CD4-positive, alpha-beta memory T cell (primary cell): ENCODE measurements at regions not wholly inside any gene's neighbourhood (a gene's known extent, or its start where the extent isn't known, plus 50 kb on each side); places are given as distances from the start of the nearest gene placed in this dataset.

Experiments used
- CTCF ChIA-PET: fragments of 350-600 bp; sonication (Branson Sonifier 250); formaldehyde crosslinking; loops from one replicate; lab custom pipeline; 2021; ENCODE audit warnings: inconsistent platforms; ENCODE audit not compliant: partially characterized antibody; lab: Charles Lee
- POLR2A ChIA-PET: fragments of 350-600 bp; sonication (Branson Sonifier 250); formaldehyde crosslinking; loops from one replicate; lab custom pipeline; 2021; ENCODE audit not compliant: partially characterized antibody; lab: Charles Lee
- DNase-seq, 5 donors: peaks; one replicate each; pipeline versions ENCODE4 v3.0.0 to v3.0.0-alpha.2; 2020 to 2022; ENCODE audit warnings: mixed read lengths in 1 of 5
- H3K27ac ChIP-seq: one replicate; pipeline ENCODE4 v1.7.0; 2013; ENCODE audit warnings: low read depth, low read length
- H3K27me3 ChIP-seq: 2 replicates; pipeline ENCODE4 v1.7.0; 2013; ENCODE audit warnings: mild to moderate bottlenecking, low read length, moderate library complexity; ENCODE audit not compliant: insufficient read depth
- H3K36me3 ChIP-seq: 2 replicates; pipeline ENCODE4 v1.7.0; 2013; ENCODE audit warnings: mild to moderate bottlenecking, low read length, moderate library complexity; ENCODE audit not compliant: insufficient read depth
- H3K4me1 ChIP-seq: 2 replicates; pipeline ENCODE4 v1.7.0; 2013; ENCODE audit warnings: mild to moderate bottlenecking, low read length, moderate library complexity; ENCODE audit not compliant: insufficient read depth
- H3K4me3 ChIP-seq, 2 donors: one replicate each; pipeline ENCODE4 v1.7.0; 2013; ENCODE audit warnings: low read length in 2 of 2, mild to moderate bottlenecking in 1 of 2
- H3K9me3 ChIP-seq, 2 donors: one replicate each; pipeline ENCODE4 v1.7.0; 2013; ENCODE audit warnings: low read length in 2 of 2, control low read depth in 1 of 2; ENCODE audit not compliant: control insufficient read depth in 1 of 2
- H3K27ac Mint-ChIP-seq, 7 donors: one replicate each; pipeline ENCODE4 v1.8.0; 2020 to 2021; ENCODE audit warnings: mixed read lengths in 7 of 7, mild to moderate bottlenecking in 6 of 7, inconsistent platforms in 3 of 7, moderate library complexity in 3 of 7
- H3K27me3 Mint-ChIP-seq, 2 donors: one replicate each; pipeline ENCODE4 v1.8.0; 2020 to 2021; ENCODE audit warnings: mixed read lengths in 2 of 2
- H3K36me3 Mint-ChIP-seq, 2 donors: one replicate each; pipeline ENCODE4 v1.8.0; 2020 to 2021; ENCODE audit warnings: mixed read lengths in 2 of 2, inconsistent platforms in 1 of 2, mild to moderate bottlenecking in 1 of 2
- H3K4me1 Mint-ChIP-seq, 4 donors: one replicate each; pipeline ENCODE4 v1.8.0; 2020 to 2021; ENCODE audit warnings: mixed read lengths in 4 of 4, mild to moderate bottlenecking in 1 of 4
- H3K4me3 Mint-ChIP-seq, 8 donors: one replicate each; pipeline ENCODE4 v1.8.0; 2020 to 2021; ENCODE audit warnings: mixed read lengths in 8 of 8, mild to moderate bottlenecking in 7 of 8, moderate library complexity in 6 of 8, inconsistent platforms in 3 of 8
- H3K9me3 Mint-ChIP-seq, 8 donors: one replicate each; pipeline ENCODE4 v1.8.0; 2020 to 2021; ENCODE audit warnings: mixed read lengths in 8 of 8, mild to moderate bottlenecking in 5 of 8, inconsistent platforms in 3 of 8, moderate library complexity in 1 of 8
- intact Hi-C: fragments of 100-400 bp; cut with micrococcal nuclease; formaldehyde crosslinking; loops from one replicate; pipeline ENCODE4 v1.15.1; 2023

DNA sequence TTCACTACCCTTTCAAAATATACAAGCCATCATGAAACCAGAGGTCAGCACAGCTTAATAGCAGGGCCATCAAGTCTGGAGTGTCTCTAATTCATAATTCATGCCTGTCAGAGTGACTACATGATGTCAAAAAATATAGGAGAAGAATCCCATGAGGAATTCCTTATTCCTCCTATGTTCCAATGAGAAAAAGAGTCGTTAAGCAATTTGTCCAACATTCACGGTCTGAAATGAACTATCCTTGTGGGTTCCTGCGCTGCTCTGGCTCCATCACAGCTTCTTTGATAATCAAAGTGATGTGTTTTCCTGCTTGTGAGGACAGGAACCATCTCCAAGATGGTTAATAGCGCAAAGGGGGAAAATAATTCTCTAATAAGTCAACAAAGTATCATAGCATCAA is 560.4 kb upstream of the KLHL29 start:
- Histone ChIP-seq H3K27ac (no peak overlapping the region), H3K27me3 (no peaks in the 10 kb centered on the region), H3K4me3 (no peak overlapping the region), H3K4me1 (no peaks in the 10 kb centered on the region), H3K9me3 (no peaks in the 10 kb centered on the region), H3K36me3 (no peaks in the 10 kb centered on the region)
- Mint-ChIP-seq H3K27me3 (no peaks in the 10 kb centered on the region), H3K4me3 (no peak overlapping the region), H3K27ac (no peak overlapping the region), H3K36me3 (no peaks in the 10 kb centered on the region), H3K9me3 (peaks cover 0 to 11% (median 2%) of the 10 kb centered on the region in 8 donors), H3K4me1 (no peaks in the 10 kb centered on the region)
- POLR2A ChIA-PET: no interaction called here
- CTCF ChIA-PET: no interaction called here
- DNase-seq: no peak
- intact Hi-C loops: no loop called here

DNA sequence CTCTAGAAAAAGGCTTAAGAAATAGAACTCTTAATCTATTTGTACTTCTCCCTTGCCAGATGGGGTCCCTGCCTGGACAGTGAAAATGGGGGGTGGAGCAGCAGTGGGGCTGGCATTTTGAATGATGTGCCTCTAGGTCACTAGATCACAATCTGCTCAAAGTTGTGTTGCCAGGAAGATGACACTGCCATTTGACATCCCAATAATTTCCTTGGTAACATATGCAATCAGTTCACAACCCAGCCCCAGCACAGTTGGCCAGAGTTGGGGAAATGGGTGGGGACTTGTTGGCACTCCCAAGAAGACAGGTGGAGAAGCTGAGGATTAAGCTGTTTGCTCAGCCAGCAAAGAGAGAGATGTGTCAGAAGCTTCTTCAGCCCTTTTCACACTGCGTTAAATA is 558.3 kb upstream of the KLHL29 start:
- H3K27ac Mint-ChIP-seq: no peak overlapping the region
- DNase-seq: no peak
- H3K27me3 ChIP-seq: no peaks in the 10 kb centered on the region
- H3K4me3 Mint-ChIP-seq: no peak overlapping the region
- no peak overlapping the region for H3K27ac ChIP-seq
- no peaks in the 10 kb centered on the region for H3K9me3 ChIP-seq
- CTCF ChIA-PET: no interaction called here
- no peaks in the 10 kb centered on the region for H3K27me3 Mint-ChIP-seq
- no peaks in the 10 kb centered on the region for H3K36me3 ChIP-seq
- H3K4me3 ChIP-seq: no peak overlapping the region
- H3K4me1 ChIP-seq: no peaks in the 10 kb centered on the region
- H3K4me1 Mint-ChIP-seq: no peaks in the 10 kb centered on the region
- intact Hi-C loops: no loop called here
- no peaks in the 10 kb centered on the region for H3K36me3 Mint-ChIP-seq
- POLR2A ChIA-PET: no interaction called here
- H3K9me3 Mint-ChIP-seq: peaks cover 0 to 10% (median 2%) of the 10 kb centered on the region in 8 donors

DNA sequence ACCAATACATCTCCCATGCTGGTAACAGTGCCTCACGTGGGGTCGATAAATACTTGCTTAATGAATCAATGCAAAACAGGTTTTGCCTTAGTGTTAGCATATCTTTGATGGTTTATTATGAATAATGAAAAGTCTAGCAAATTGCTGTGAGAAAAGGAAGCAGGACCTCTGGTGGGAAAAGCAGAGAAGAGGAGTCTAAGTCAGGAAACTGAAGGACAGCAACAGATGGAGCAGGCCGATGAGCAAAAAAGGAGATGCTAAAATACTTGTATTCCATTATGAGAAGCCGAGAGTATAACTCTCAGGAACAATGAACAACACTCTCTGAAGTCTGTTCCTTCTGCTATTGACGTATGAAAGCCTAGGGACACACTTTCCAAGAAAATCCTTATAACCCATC is 555.2 kb upstream of the KLHL29 start:
- Mint-ChIP-seq H3K9me3 (peaks cover 0 to 12% (median 4%) of the 10 kb centered on the region in 8 donors), H3K27ac (peak overlapping the region in 1 of 7 donors; percentile 23), H3K27me3 (no peaks in the 10 kb centered on the region), H3K4me1 (no peaks in the 10 kb centered on the region), H3K4me3 (no peak overlapping the region), H3K36me3 (no peaks in the 10 kb centered on the region)
- Histone ChIP-seq H3K4me1 (no peaks in the 10 kb centered on the region), H3K27me3 (no peaks in the 10 kb centered on the region), H3K36me3 (no peaks in the 10 kb centered on the region), H3K27ac (no peak overlapping the region), H3K4me3 (no peak overlapping the region), H3K9me3 (no peaks in the 10 kb centered on the region)
- POLR2A ChIA-PET: no interaction called here
- intact Hi-C loops: no loop called here
- CTCF ChIA-PET: no interaction called here
- no peak for DNase-seq

DNA sequence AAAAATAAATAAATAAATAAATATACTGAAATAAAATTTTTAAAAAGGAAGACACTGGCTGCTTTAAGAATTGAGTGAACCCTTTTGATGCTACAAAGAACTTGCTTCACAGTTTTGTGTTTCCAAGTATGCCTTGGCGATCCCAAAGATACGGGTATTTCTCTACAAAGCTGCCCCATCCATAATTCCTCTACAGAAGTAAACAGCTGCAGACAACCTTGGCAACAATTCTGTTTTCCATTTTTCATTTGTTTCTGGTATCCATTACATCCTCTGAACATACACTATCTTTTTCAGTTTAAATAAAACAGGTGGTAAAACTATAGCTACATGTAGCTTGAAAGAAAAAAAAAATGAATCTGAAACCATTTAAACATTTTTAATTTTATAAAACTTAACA is 552.8 kb upstream of the KLHL29 start:
- Mint-ChIP-seq H3K9me3 (peaks cover 0 to 7% (median 4%) of the 10 kb centered on the region in 8 donors), H3K27ac (no peak overlapping the region), H3K27me3 (no peaks in the 10 kb centered on the region), H3K36me3 (no peaks in the 10 kb centered on the region), H3K4me3 (no peak overlapping the region), H3K4me1 (no peaks in the 10 kb centered on the region)
- Histone ChIP-seq H3K27me3 (no peaks in the 10 kb centered on the region), H3K9me3 (no peaks in the 10 kb centered on the region), H3K36me3 (no peaks in the 10 kb centered on the region), H3K4me3 (no peak overlapping the region), H3K27ac (no peak overlapping the region), H3K4me1 (no peaks in the 10 kb centered on the region)
- CTCF ChIA-PET: no interaction called here
- DNase-seq: no peak
- intact Hi-C loops: no loop called here
- POLR2A ChIA-PET: no interaction called here

DNA sequence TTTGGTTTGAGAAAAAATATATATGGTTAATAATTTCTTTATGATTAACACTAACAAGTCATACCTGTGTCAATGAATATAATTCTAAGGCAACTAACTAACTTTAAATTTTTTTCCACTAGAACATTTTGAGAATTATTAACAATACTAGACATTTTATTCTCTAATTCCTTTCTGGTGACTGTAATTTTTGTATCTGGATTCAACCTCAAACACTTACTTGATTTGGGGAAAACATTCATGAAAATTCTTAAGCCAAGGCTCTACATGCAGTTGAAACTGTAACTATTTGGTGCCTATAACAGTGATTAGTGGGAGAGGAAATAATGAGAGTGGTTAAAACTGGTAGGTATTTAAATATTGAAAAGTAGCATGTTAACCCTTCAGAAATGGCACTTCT is 546.5 kb upstream of the KLHL29 start:
- Histone ChIP-seq H3K36me3 (no peaks in the 10 kb centered on the region), H3K4me3 (no peak overlapping the region), H3K4me1 (no peaks in the 10 kb centered on the region), H3K27ac (no peak overlapping the region), H3K9me3 (no peaks in the 10 kb centered on the region), H3K27me3 (no peaks in the 10 kb centered on the region)
- no peaks in the 10 kb centered on the region for H3K36me3 Mint-ChIP-seq
- H3K4me1 Mint-ChIP-seq: no peaks in the 10 kb centered on the region
- H3K27ac Mint-ChIP-seq: no peak overlapping the region
- CTCF ChIA-PET: no interaction called here
- no peak for DNase-seq
- no peak overlapping the region for H3K4me3 Mint-ChIP-seq
- H3K9me3 Mint-ChIP-seq: peaks cover 0 to 9% (median 3%) of the 10 kb centered on the region in 8 donors
- H3K27me3 Mint-ChIP-seq: no peaks in the 10 kb centered on the region
- intact Hi-C loops: no loop called here
- POLR2A ChIA-PET: no interaction called here

DNA sequence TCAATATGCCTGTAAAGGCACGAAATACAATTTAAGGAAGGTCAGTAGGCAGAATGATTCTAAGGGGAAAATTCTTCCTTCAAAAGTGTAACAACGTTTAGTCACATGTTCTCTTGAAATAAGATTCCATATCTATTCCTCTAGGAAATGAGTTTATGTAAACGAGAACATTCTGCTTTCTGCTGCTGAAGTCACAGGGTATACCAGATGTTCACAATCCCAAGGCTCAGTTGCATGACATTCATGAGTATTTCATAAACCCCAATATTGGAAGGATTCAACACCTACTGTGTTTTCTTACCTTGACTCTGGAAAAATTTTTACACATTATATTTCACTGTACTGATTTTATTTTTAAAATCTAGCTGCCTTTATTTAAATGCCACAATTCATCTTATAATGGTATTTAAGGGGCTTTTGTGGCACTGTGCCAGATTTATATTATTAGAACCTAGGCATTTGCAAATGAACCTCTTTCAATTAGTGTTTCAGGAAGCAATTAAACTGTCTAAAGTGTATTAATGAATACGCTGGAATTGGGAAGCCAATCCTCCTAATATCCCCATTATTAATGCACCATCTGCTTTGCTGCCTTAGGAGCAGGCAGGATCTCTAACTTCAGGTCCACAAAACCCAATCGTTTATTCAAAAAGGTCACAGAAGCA is 542.6 kb upstream of the KLHL29 start:
- no peaks in the 10 kb centered on the region for H3K9me3 ChIP-seq
- no peak for DNase-seq
- H3K27ac ChIP-seq: no peak overlapping the region
- no peak overlapping the region for H3K4me3 ChIP-seq
- Mint-ChIP-seq H3K9me3 (peaks cover 0 to 6% (median 0%) of the 10 kb centered on the region in 8 donors), H3K4me3 (no peak overlapping the region), H3K36me3 (no peaks in the 10 kb centered on the region), H3K27ac (no peak overlapping the region), H3K4me1 (no peaks in the 10 kb centered on the region), H3K27me3 (no peaks in the 10 kb centered on the region)
- no peaks in the 10 kb centered on the region for H3K27me3 ChIP-seq
- ChIA-PET POLR2A (no interaction called here), CTCF (no interaction called here)
- no peaks in the 10 kb centered on the region for H3K36me3 ChIP-seq
- intact Hi-C loops: no loop called here
- no peaks in the 10 kb centered on the region for H3K4me1 ChIP-seq

DNA sequence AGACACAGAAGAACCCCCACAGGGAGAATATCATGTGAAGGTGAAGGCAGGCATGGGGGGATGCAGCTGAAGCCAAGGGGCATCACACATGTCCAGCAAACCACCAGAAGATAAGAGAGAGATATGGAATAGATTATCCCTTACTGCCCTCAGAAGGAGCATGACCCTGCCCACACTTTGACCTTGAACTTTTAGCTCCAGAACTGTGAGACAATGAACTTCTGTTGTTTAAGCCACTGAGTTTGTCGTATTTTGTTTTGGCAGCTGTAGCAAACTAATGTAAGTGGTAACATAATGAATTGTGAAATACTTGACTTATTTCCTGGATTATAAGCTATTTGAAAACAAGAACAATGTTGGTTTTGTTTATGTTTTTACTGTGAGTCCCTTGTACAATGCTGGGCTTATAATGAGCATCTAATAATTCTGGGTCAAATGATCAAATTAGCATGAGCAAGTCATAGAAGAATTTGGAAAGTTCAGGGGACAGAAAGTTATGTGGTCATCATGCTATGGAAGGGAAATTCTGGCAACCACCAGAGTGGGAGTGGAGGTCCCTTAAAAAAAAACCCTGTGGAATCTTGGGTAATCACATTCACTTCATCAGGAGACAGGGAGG is 541.0 kb upstream of the KLHL29 start:
- no peaks in the 10 kb centered on the region for H3K4me1 Mint-ChIP-seq

More for the DNA sequence above, 541.0 kb upstream of the KLHL29 start:
- Mint-ChIP-seq H3K27me3 (no peaks in the 10 kb centered on the region), H3K4me3 (no peak overlapping the region), H3K36me3 (no peaks in the 10 kb centered on the region), H3K9me3 (peaks cover 0 to 5% (median 0%) of the 10 kb centered on the region in 8 donors), H3K27ac (no peak overlapping the region)
- no peaks in the 10 kb centered on the region for H3K9me3 ChIP-seq
- ChIA-PET CTCF (no interaction called here), POLR2A (no interaction called here)
- H3K4me1 ChIP-seq: no peaks in the 10 kb centered on the region
- no peaks in the 10 kb centered on the region for H3K27me3 ChIP-seq
- H3K27ac ChIP-seq: no peak overlapping the region
- H3K36me3 ChIP-seq: no peaks in the 10 kb centered on the region
- no peak for DNase-seq
- no peak overlapping the region for H3K4me3 ChIP-seq
- intact Hi-C loops: no loop called here
